ENCODE measurements at regions not wholly inside any gene's neighbourhood (a gene's known extent, or its start where the extent isn't known, plus 50 kb on each side); places are given as distances from the start of the nearest gene placed in this dataset.

DNA sequence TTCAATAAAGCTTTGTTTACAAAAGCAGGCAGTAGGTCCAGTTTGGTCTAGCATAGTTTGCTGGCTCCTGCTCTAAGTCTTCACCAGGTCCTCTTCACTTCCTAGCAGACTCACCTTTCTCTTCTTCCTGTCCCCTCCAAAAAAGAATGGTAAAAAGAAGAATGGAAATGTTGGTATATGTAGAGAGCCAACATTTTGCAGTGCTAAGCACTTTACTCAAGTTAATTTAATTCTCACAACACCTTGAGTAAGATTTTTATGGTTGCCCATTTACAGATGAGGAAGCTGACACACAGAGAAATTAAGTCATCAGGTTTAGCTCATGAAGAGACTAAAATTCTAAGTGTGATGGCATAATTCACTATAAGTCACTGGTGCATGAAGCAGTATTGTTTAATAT, 230.1 kb upstream of the PRICKLE2 start:
- intact Hi-C loops (cut with micrococcal nuclease) = no loop called here
- TF ChIP-seq, protein P1, sequence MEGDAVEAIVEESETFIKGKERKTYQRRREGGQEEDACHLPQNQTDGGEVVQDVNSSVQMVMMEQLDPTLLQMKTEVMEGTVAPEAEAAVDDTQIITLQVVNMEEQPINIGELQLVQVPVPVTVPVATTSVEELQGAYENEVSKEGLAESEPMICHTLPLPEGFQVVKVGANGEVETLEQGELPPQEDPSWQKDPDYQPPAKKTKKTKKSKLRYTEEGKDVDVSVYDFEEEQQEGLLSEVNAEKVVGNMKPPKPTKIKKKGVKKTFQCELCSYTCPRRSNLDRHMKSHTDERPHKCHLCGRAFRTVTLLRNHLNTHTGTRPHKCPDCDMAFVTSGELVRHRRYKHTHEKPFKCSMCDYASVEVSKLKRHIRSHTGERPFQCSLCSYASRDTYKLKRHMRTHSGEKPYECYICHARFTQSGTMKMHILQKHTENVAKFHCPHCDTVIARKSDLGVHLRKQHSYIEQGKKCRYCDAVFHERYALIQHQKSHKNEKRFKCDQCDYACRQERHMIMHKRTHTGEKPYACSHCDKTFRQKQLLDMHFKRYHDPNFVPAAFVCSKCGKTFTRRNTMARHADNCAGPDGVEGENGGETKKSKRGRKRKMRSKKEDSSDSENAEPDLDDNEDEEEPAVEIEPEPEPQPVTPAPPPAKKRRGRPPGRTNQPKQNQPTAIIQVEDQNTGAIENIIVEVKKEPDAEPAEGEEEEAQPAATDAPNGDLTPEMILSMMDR (IDR thresholded peaks at IDR 0.05; ENCODE audit: unreplicated experiment) = no peak
- Mint-ChIP-seq H3K36me3 (ENCODE audit: insufficient read depth, unreplicated experiment) (no peaks in the 10 kb centered on the region), H3K27ac (ENCODE audit: low read depth, unreplicated experiment) (no peak overlapping the region), H3K4me3 (ENCODE audit: unreplicated experiment) (no peak overlapping the region), H3K4me1 (ENCODE audit: insufficient read depth, unreplicated experiment) (peaks cover 5% of the 10 kb centered on the region), H3K27me3 (ENCODE audit: insufficient read depth, unreplicated experiment) (no peaks in the 10 kb centered on the region), H3K9me3 (ENCODE audit: unreplicated experiment) (no peaks in the 10 kb centered on the region)
- DNase-seq (ENCODE audit: unreplicated experiment) = no peak
- no TSS peak for BruUV-seq (replicated peaks)
- POLR2A ChIA-PET = interaction anchor here (0.6 to 1.5 kb wide), 2 partner anchors 9 to 67 kb away, joined by 3 to 4 read pairs; no protein-coding TSS in a partner anchor
- CTCF ChIA-PET = interaction anchor here (0.6 to 1.6 kb wide), 3 partner anchors 9 to 285 kb away, joined by 3 to 6 read pairs (median 5); no protein-coding TSS in a partner anchor

DNA sequence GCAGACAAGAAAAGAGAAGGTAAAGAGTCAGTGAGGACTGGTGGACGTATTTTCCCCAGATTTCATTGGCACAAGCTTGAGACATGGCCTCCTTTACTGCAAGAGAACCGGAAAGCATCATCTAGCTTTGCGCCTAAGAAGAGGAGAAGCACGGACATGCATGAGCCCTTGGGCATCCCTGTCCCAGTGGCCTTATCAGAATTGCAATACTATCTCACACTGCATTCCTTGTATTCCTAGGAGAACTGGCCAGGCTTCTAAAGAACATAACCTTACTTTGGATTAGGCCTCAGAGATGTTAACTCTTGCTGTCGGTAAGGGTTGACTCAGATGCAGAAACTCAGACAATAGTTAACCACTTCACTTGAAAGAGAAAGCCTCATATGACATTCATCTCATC, 229.5 kb upstream of the PRICKLE2 start:
- Mint-ChIP-seq H3K4me3 (ENCODE audit: unreplicated experiment) (no peak overlapping the region), H3K4me1 (ENCODE audit: insufficient read depth, unreplicated experiment) (peaks cover 5% of the 10 kb centered on the region), H3K27me3 (ENCODE audit: insufficient read depth, unreplicated experiment) (no peaks in the 10 kb centered on the region), H3K27ac (ENCODE audit: low read depth, unreplicated experiment) (no peak overlapping the region), H3K9me3 (ENCODE audit: unreplicated experiment) (no peaks in the 10 kb centered on the region), H3K36me3 (ENCODE audit: insufficient read depth, unreplicated experiment) (no peaks in the 10 kb centered on the region)
- POLR2A ChIA-PET = interaction anchor here (1.5 kb wide), 1 partner anchor 9 kb away, joined by 4 read pairs; no protein-coding TSS in a partner anchor
- BruUV-seq (replicated peaks) = no TSS peak
- CTCF ChIA-PET = interaction anchor here (0.6 to 1.6 kb wide), 3 partner anchors 30 to 518 kb away, joined by 3 to 6 read pairs (median 3); no protein-coding TSS in a partner anchor
- TF ChIP-seq, protein P1 (IDR thresholded peaks at IDR 0.05; ENCODE audit: unreplicated experiment) = no peak
- intact Hi-C loops (cut with micrococcal nuclease) = no loop called here
- DNase-seq (ENCODE audit: unreplicated experiment) = no peak

DNA sequence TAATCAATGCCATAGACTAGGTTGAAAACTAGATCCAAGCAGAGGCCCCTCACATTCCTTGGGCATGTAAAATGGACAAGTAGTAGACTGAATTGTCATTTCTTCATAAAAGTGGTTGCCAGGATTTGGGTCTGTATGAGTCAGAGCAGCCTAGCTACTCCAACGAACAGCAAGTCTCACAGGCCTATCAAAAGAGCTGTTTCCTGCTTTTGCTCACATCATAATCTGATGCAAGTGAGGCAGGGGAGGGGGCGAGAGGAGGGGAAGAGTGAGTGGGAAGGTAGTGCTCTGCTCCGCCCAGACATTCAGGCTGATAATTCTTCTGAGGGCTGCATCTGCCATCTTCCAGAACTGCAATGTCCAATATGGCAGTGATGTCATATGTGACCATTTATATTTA, 228.9 kb upstream of the PRICKLE2 start:
- BruUV-seq (replicated peaks) = no TSS peak
- ChIA-PET CTCF (interaction anchor here (0.6 to 1.6 kb wide), 2 partner anchors 30 to 517 kb away, joined by 3 to 6 read pairs; no protein-coding TSS in a partner anchor), POLR2A (interaction anchor here (1.5 kb wide), 1 partner anchor 8 kb away, joined by 4 read pairs; no protein-coding TSS in a partner anchor)
- Mint-ChIP-seq H3K27ac (ENCODE audit: low read depth, unreplicated experiment) (no peak overlapping the region), H3K9me3 (ENCODE audit: unreplicated experiment) (no peaks in the 10 kb centered on the region), H3K27me3 (ENCODE audit: insufficient read depth, unreplicated experiment) (no peaks in the 10 kb centered on the region), H3K36me3 (ENCODE audit: insufficient read depth, unreplicated experiment) (no peaks in the 10 kb centered on the region), H3K4me1 (ENCODE audit: insufficient read depth, unreplicated experiment) (peaks cover 5% of the 10 kb centered on the region), H3K4me3 (ENCODE audit: unreplicated experiment) (no peak overlapping the region)
- peak; percentile 35 for DNase-seq (ENCODE audit: unreplicated experiment)
- TF ChIP-seq, protein P1 (IDR thresholded peaks at IDR 0.05; ENCODE audit: unreplicated experiment) = no peak
- intact Hi-C loops (cut with micrococcal nuclease) = no loop called here

DNA sequence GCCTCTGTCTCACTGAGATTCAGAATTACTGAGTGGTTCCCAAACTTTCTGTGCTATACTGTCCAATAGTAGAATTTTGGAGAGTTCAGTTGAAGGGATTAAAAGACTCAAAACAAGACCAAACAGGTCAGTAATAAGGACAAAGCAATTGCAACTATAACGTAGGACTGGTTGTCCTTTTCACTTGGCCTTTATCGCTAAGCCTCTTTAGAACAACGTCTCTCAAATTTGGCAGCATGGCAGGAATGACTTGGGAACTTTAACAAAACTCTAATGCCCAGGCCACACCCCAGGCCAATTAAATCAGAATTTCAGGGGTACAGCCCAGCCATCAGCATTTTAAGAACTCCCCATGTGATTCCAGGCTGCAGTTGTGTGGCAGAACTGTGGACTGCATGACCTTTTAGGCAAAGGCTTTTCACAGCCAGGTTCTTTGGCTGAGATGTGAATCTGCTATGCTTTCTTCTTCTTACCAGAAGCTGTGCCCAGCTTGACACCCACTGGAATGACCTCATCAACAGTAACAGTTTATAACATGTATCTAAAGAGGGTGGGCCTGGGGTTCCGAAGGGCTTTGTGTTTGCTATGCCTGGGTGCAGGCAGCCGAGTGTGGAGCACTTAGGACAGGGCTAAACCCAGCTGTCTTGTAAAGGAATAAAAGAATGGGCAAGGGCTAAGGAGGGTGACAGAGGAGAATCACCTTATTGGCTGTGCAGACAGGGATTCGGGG, 226.2 kb upstream of the PRICKLE2 start:
- H3K36me3 Mint-ChIP-seq (ENCODE audit: insufficient read depth, unreplicated experiment) = no peaks in the 10 kb centered on the region
- ChIA-PET CTCF (interaction anchor here (0.6 to 1.5 kb wide), 5 partner anchors 12 to 52 kb away, joined by 4 to 5 read pairs (median 4); no protein-coding TSS in a partner anchor), POLR2A (interaction anchor here (0.6 to 1.3 kb wide), 2 partner anchors 16 to 391 kb away, joined by 3 read pairs; no protein-coding TSS in a partner anchor)
- intact Hi-C loops (cut with micrococcal nuclease) = no loop called here
- TF ChIP-seq, protein P1 (IDR thresholded peaks at IDR 0.05; ENCODE audit: unreplicated experiment) = no peak
- H3K9me3 Mint-ChIP-seq (ENCODE audit: unreplicated experiment) = no peaks in the 10 kb centered on the region
- H3K4me3 Mint-ChIP-seq (ENCODE audit: unreplicated experiment) = no peak overlapping the region
- peaks cover 5% of the 10 kb centered on the region for H3K4me1 Mint-ChIP-seq (ENCODE audit: insufficient read depth, unreplicated experiment)
- peaks cover 10% of the 10 kb centered on the region for H3K27me3 Mint-ChIP-seq (ENCODE audit: insufficient read depth, unreplicated experiment)
- no peak overlapping the region for H3K27ac Mint-ChIP-seq (ENCODE audit: low read depth, unreplicated experiment)
- no TSS peak for BruUV-seq (replicated peaks)
- DNase-seq (ENCODE audit: unreplicated experiment) = no peak
